ENCODE measurements at regions not wholly inside any gene's neighbourhood (a gene's known extent, or its start where the extent isn't known, plus 50 kb on each side); places are given as distances from the start of the nearest gene placed in this dataset.

DNA sequence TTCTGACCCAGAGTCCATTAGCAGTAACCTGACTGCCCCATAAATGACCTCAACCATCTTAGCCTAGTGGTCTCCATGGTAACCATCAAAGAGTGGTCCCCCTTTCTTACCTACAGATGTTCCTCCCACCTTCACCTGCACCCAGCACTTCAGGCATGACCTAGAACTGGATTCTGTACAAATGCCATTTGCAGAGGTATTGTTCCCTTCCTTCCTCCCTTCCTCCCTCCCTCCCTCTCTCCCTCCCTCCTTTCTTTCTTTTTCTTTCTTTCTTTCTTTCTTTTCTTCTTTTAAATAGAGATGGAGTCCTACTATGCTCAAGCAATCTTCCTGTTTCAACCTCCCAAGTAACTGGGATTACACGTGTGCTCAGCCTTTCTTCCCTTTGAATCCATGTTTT is 114.6 kb upstream of the SLC1A4 start:
- no peaks in the 10 kb centered on the region for H3K4me1 ChIP-seq (ENCODE audit: insufficient read depth, low read length)
- no peak overlapping the region for H3K27ac Mint-ChIP-seq
- no peaks in the 10 kb centered on the region for H3K9me3 ChIP-seq (ENCODE audit: control insufficient read depth, low read depth, low read length)
- H3K4ac ChIP-seq (ENCODE audit: low read depth, low read length), result no peak overlapping the region
- peaks cover 3% of the 10 kb centered on the region for H4K20me1 ChIP-seq (ENCODE audit: control insufficient read depth, insufficient read depth, insufficient read length)
- H2AFZ ChIP-seq (ENCODE audit: low read length), result no peak overlapping the region
- no peak overlapping the region for H4K91ac ChIP-seq (ENCODE audit: insufficient read length, low read depth, low read length)
- no peak overlapping the region for H3K9ac ChIP-seq (ENCODE audit: extremely low read depth, insufficient read length, low read length)
- no peak overlapping the region for H2BK120ac ChIP-seq (ENCODE audit: low read depth, low read length, poor library complexity, severe bottlenecking)
- H3K18ac ChIP-seq (ENCODE audit: insufficient read length, low read depth, low read length), result no peak overlapping the region
- H3K79me2 ChIP-seq (ENCODE audit: insufficient read depth, low read length), result no peaks in the 10 kb centered on the region
- no CpG with 5 or more reads among the region's 1 CpG for WGBS (ENCODE audit: extremely low coverage, insufficient read length, low lambda C conversion rate)
- H2AK5ac ChIP-seq (ENCODE audit: insufficient read length, low read length), result no peak overlapping the region
- no peaks in the 10 kb centered on the region; a peak in 1 of 5 replicates for H3K9me3 Mint-ChIP-seq
- no peak overlapping the region for H2BK20ac ChIP-seq (ENCODE audit: low read depth, low read length, poor library complexity, severe bottlenecking)
- H3K4me1 Mint-ChIP-seq, result peaks cover 18 to 34% of the 10 kb centered on the region in 2 experiments
- DNase-seq, result no peak
- no peak overlapping the region for H2BK5ac ChIP-seq (ENCODE audit: insufficient read length, low read length)
- H3K36me3 Mint-ChIP-seq (ENCODE audit: insufficient read depth in 1 of 3, low read depth in 3 of 3), result no peaks in the 10 kb centered on the region
- H3K27me3 ChIP-seq (ENCODE audit: insufficient read depth, low read length), result no peaks in the 10 kb centered on the region
- H3K23ac ChIP-seq (ENCODE audit: insufficient read length, low read depth, low read length), result no peak overlapping the region
- no peak overlapping the region for H3K56ac ChIP-seq (ENCODE audit: insufficient read length, low read depth, low read length)
- H3K27ac ChIP-seq (ENCODE audit: insufficient read length, low read depth, low read length), result no peak overlapping the region
- H2BK15ac ChIP-seq (ENCODE audit: low read depth, low read length), result no peak overlapping the region
- no peaks in the 10 kb centered on the region for H3K79me1 ChIP-seq (ENCODE audit: insufficient read depth, low read depth, low read length, poor library complexity, severe bottlenecking)
- H3T11ph ChIP-seq (ENCODE audit: low read length), result no peak overlapping the region
- H3K14ac ChIP-seq (ENCODE audit: insufficient read depth, low read length), result no peak overlapping the region
- no peaks in the 10 kb centered on the region; the same call in 1 of the 2 replicates for H3K27me3 Mint-ChIP-seq (ENCODE audit: low read depth)
- H2BK12ac ChIP-seq (ENCODE audit: insufficient read length, low read depth, low read length), result no peak overlapping the region
- TF ChIP-seq, protein P1, sequence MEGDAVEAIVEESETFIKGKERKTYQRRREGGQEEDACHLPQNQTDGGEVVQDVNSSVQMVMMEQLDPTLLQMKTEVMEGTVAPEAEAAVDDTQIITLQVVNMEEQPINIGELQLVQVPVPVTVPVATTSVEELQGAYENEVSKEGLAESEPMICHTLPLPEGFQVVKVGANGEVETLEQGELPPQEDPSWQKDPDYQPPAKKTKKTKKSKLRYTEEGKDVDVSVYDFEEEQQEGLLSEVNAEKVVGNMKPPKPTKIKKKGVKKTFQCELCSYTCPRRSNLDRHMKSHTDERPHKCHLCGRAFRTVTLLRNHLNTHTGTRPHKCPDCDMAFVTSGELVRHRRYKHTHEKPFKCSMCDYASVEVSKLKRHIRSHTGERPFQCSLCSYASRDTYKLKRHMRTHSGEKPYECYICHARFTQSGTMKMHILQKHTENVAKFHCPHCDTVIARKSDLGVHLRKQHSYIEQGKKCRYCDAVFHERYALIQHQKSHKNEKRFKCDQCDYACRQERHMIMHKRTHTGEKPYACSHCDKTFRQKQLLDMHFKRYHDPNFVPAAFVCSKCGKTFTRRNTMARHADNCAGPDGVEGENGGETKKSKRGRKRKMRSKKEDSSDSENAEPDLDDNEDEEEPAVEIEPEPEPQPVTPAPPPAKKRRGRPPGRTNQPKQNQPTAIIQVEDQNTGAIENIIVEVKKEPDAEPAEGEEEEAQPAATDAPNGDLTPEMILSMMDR (conservative IDR thresholded peaks at IDR 0.05), result no peak
- no peaks in the 10 kb centered on the region for H3K23me2 ChIP-seq (ENCODE audit: insufficient read length, low read depth, low read length, poor library complexity, severe bottlenecking)
- H3K4me2 ChIP-seq (ENCODE audit: insufficient read depth, insufficient read length, low read length), result no peak overlapping the region
- no peak overlapping the region for H4K8ac ChIP-seq (replicated peaks; ENCODE audit: insufficient read length, low read depth, low read length)
- no peak overlapping the region for H3K4me3 Mint-ChIP-seq
- no peak overlapping the region for H4K5ac ChIP-seq (ENCODE audit: insufficient read length, low read depth, low read length)

All from H9 (cell line).